T follicular helper cell (primary cell): ENCODE measurements at regions not wholly inside any gene's neighbourhood (a gene's known extent, or its start where the extent isn't known, plus 50 kb on each side); places are given as distances from the start of the nearest gene placed in this dataset.

Experiments
- DNase-seq: peaks from one replicate; pipeline ENCODE4 v3.0.0-alpha.2; 2020; ENCODE audit warnings: low read depth

- DNase-seq = no peak
Measured at GRCh38 chr7:94236960-94237359, 157.7 kb upstream of the COL1A2 start.

- no peak for DNase-seq
Measured at GRCh38 chr7:94237417-94237816, 157.3 kb upstream of the COL1A2 start.

GRCh38 chr7:94239661-94240234 is 154.9 kb upstream of the COL1A2 start:
- DNase-seq = no peak

- DNase-seq = no peak
Measured at GRCh38 chr7:94240902-94241301, 153.8 kb upstream of the COL1A2 start.

GRCh38 chr7:94241402-94241925 is 153.2 kb upstream of the COL1A2 start:
- DNase-seq = no peak

GRCh38 chr7:94243066-94243711 is 151.5 kb upstream of the COL1A2 start:
- DNase-seq = no peak

- DNase-seq = no peak
Measured at GRCh38 chr7:94244760-94245159, 149.9 kb upstream of the COL1A2 start.

- DNase-seq = no peak
Measured at GRCh38 chr7:94245500-94245899, 149.2 kb upstream of the COL1A2 start.

- DNase-seq = no peak
Measured at GRCh38 chr7:94247970-94248369, 146.7 kb upstream of the COL1A2 start.

- DNase-seq = no peak
Measured at GRCh38 chr7:94249631-94250030, 145.1 kb upstream of the COL1A2 start.

GRCh38 chr7:94250124-94250523 is 144.6 kb upstream of the COL1A2 start:
- no peak for DNase-seq

GRCh38 chr7:94250987-94251386 is 143.7 kb upstream of the COL1A2 start:
- no peak for DNase-seq

- no peak for DNase-seq
Measured at GRCh38 chr7:94252124-94252523, 142.6 kb upstream of the COL1A2 start.

- no peak for DNase-seq
Measured at GRCh38 chr7:94252971-94253370, 141.7 kb upstream of the COL1A2 start.

GRCh38 chr7:94253686-94254085 is 141.0 kb upstream of the COL1A2 start:
- no peak for DNase-seq

GRCh38 chr7:94258418-94259300 is 136.0 kb upstream of the COL1A2 start:
- no peak for DNase-seq

GRCh38 chr7:94261067-94261466 is 133.6 kb upstream of the COL1A2 start:
- no peak for DNase-seq

- no peak for DNase-seq
Measured at GRCh38 chr7:94264756-94265155, 129.9 kb upstream of the COL1A2 start.

- DNase-seq = no peak
Measured at GRCh38 chr7:94265456-94265855, 129.2 kb upstream of the COL1A2 start.

- no peak for DNase-seq
Measured at GRCh38 chr7:94266238-94266644, 128.5 kb upstream of the COL1A2 start.

- DNase-seq = no peak
Measured at GRCh38 chr7:94270772-94271171, 123.9 kb upstream of the COL1A2 start.

- DNase-seq = no peak
Measured at GRCh38 chr7:94272821-94273583, 121.7 kb upstream of the COL1A2 start.
